ENCODE measurements at regions not wholly inside any gene's neighbourhood (a gene's known extent, or its start where the extent isn't known, plus 50 kb on each side); places are given as distances from the start of the nearest gene placed in this dataset.

DNA sequence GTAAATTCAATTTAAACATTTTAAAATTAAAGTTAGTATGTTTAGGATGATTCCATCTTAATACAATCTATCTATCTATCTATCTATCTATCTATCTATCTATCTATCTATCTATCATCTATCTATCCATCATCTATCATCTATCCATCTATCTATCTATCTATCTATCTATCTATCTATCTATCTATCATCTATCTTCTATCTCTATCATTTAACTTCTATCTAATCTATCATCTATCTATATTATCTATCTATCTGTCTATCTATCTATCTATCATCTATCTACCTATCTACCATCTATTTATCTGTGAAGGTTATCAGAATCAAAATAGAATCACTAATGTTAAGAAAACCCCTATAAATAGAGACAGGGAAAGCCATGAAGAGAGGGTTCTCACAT lies 78.3 kb downstream of the RAMP3 start:
- DNase-seq, result no peak

DNA sequence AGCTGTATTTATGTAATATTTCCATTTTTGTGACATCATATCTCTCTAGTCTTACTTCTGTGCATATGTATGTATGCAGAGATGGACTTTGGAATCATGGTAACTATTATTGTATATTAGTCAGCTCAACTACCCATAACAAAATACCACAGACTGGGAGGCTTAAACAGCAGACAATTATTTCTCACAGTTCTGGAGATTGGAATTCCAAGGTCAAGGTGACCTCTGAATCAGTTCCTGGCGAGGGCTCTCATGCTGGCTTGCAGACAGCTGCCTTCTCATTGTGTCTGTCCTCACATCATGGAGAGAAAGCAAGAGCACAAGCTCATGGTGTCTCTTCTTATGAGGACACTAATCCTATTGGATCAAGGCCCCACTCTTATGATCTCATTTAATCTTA lies 79.1 kb downstream of the RAMP3 start:
- no peak for DNase-seq

GRCh38 chr7:45237788-45238461 lies 80.3 kb downstream of the RAMP3 start:
- peak; percentile 20 for DNase-seq

- DNase-seq, result no peak
These were observed 81.2 kb downstream of the RAMP3 start for GRCh38 chr7:45238806-45239205.

DNA sequence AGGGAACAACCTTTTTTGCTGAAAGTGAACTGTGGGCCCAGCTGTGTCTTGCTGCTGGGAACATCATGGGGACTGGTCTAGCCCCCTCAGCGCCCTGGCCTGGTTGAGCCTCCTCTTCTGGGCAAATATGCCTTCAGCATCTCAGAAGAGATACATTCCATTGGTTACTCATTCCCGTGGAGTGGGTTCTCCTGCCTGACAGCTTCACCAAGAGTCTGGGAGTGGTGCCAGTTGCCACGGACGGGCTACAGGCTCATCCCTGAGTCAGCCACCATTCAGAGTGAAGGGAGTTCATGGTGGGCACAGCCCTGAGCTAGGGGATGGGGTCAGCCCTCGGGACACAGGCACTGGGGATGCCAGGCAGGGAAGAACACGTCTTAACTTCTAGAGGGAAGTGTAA lies 81.9 kb downstream of the RAMP3 start:
- no peak for DNase-seq

DNA sequence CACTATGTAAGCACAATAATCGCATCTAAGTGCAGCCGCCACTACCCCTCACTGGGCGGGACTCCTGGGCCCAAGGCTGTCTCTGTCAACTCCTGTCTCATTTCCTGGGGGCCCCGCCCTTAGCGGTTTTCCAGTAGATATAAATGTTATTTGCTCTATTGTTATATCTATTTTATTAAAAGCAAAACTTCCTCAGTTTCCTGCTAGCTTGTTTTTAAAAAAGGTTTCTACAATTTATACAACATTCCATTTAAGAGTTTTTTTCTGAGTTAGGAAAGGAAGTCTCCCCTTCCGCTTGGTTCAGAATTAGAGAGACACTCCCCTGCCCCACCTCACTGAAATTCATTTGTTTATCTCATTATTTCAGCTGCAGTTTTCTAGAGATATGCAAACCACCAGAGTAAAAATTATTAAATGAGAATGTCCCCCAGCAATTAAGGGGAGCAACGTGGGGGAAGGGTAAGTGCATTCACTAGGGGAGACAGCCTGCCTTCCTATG lies 82.7 kb downstream of the RAMP3 start:
- DNase-seq, result peak; percentile 84

DNA sequence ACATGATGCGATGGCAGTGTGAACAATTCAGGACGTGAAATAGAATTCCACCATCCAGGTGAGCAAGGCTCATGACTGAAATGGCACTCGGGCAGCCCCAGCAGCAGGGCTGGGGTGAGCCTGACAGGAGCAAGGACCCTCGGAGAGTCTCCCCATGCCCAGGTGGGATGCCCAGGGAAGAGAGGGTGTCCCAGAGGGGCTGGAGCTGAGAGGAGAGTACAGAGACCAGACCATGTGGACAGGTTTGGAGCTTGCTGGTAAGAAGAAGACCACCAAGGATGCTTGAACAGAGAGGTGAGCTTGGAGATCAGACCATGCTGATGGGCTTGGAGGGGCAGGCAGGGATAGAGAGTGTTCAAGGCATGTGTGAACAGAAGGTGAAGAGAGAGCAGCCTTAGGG lies 83.3 kb downstream of the RAMP3 start:
- no peak for DNase-seq

- DNase-seq, result peak; percentile 47
These were observed 83.9 kb downstream of the RAMP3 start for GRCh38 chr7:45241339-45242109.

DNA sequence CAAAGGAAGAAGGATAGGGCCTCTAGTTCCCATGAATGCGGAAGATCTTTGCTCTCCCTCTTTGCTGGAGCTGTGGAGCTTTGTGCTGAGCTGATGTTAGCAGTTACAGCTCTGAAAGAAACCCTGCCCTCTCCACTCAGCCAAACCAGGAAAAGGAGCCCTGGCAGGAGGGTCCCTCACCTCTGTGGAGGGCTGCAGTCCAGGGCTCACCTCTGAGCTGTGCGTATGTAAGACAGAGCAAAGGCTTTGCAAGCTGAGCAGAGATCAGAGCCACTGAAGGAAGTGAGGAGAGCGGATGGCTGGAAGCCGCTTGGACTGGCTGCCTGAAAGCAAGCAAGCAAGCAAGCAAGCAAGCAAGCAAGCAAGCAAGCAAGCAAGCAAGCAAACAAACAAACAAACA lies 84.7 kb downstream of the RAMP3 start:
- DNase-seq, result no peak

- DNase-seq, result no peak
These were observed 85.1 kb downstream of the RAMP3 start for GRCh38 chr7:45242698-45243097.

DNA sequence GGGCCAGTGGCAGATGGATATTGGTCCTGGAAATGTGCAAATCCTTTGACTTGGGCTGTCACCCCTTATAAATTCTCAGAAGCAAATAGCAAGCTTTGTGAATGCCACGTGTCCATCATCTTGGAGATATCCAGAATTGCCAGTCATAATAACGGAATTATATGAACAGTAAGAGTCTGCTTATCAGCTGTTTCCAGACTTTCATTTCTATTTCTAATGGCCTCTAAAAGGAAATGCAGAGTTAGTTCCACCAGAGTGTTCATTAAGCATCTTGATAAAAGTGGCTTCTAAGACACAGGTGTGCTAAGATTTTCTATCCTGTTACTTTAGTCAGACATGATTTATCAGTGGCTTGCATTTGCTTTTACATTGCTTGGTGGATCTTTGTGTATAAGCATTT lies 87.4 kb downstream of the RAMP3 start:
- peak; percentile 70 for DNase-seq

- no peak for DNase-seq
These were observed 88.7 kb downstream of the RAMP3 start for GRCh38 chr7:45246339-45246738.

GRCh38 chr7:45252248-45252647 lies 94.7 kb downstream of the RAMP3 start:
- DNase-seq, result no peak

- DNase-seq, result no peak
These were observed 95.3 kb downstream of the RAMP3 start for GRCh38 chr7:45252857-45253256.

GRCh38 chr7:45253368-45253767 lies 95.8 kb downstream of the RAMP3 start:
- DNase-seq, result no peak

DNA sequence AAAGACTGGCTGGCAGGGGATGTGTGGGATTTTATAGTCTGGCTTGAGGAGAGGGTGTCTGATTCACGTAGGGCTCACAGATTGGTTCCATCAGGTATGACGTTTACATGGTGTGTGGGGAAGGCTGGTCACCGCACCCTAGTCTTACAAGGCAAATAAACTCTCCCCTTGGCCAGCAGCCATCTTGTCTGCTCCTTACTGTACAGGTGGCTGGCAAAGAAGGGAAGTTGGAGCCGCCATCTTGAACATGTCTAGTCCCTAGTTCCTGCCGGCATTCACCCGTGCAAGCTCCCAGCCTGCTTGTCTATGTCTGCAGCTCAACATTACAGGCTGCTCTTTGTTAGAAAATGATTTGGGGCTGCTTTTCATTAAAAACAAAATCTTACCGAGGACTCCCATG lies 97.6 kb downstream of the RAMP3 start:
- DNase-seq, result no peak

GRCh38 chr7:45256309-45256708 lies 98.7 kb downstream of the RAMP3 start:
- DNase-seq, result no peak

- DNase-seq, result no peak
These were observed 99.2 kb downstream of the RAMP3 start for GRCh38 chr7:45256775-45257174.

GRCh38 chr7:45257284-45257683 lies 99.7 kb downstream of the RAMP3 start:
- DNase-seq, result no peak

DNA sequence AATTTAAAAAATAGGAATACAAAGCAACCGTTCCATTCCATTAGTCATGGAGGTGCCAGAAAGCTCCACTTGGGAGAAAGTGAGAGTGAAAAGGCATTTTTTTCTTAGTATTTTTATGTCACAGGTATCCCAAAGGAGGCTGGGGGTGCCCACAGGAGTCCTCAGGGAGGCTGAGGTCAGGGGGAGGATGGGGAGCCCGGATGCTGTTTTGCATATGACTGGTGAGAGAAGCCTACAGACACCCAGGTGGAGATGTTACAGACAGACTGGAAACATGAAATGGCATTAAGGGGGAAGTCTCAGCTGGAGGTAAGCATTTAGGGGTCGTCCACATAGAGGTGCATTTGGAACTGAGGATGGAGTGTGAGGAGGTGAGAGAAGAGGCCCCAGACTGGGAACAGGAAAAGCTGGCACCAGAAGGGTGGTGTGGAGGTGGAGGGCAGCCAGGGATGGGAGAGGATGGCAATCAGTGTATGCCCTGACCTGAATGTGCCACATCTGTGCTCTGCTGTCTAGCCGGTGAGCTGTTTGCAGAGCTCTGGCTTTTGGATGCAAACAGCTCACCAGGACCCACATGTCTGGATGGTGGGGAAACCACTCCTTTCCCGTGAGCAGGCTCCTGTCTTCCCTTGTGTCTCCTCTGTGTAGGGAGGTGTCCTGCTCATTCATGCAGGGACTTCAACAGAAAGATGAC lies 101.1 kb downstream of the RAMP3 start:
- no peak for DNase-seq

DNA sequence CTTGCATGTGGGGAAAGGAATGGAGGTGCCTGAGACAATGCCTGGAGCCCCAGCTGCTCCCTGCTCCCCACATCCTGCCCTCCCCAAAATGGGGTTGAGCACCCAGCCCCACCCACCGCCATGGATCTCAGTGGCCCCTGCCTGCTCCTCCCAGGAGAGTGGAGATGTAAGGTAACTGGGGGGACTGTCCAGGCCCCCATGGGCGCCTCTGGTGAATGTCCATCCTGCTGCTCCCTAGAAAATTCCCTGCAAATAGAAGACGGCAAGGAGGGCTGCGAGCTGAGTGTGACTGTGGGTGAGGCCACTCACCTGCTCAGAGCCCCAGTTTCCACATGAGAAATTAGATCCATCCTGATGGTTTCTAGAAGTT lies 101.6 kb downstream of the RAMP3 start:
- DNase-seq, result no peak

GRCh38 chr7:45259966-45260646 lies 102.5 kb downstream of the RAMP3 start:
- DNase-seq, result peak; percentile 77

DNA sequence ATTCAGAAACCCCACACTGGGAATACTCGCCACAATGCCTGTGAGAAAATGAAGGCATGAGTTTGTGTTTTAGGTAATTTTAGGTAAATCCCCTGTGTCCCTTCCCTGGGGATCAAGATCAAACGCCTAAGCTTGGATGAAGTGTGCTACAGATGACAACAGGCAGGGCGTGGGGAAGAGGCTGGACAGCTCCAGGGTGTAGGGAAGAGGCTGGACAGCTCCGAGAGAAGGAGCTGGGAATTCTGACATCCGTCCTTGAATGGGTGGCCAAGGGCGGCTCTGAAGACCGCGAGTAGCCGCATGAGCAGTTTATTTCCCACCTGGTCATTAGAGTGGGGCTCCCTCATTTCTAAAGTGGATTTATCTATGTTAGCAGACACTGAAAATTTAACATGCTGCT lies 109.7 kb downstream of the RAMP3 start:
- no peak for DNase-seq

All from hematopoietic multipotent progenitor cell treated with erythropoietin and hydrocortisone succinate and interleukin-3 and kit ligand, for 4 days (in vitro differentiated cells).